HG03521 (cell line): ENCODE measurements at regions not wholly inside any gene's neighbourhood (a gene's known extent, or its start where the extent isn't known, plus 50 kb on each side); places are given as distances from the start of the nearest gene placed in this dataset.
A peak's percentile ranks its signal among the peaks of the same experiment; 100 is the strongest.
"Not testable (repeated sequence)": the region's sequence is repeated elsewhere in the genome, so short reads cannot be mapped to it uniquely, and the experiment has no call there.

Source experiments
- ATAC-seq: cut with Tn5 transposase; IDR thresholded peaks from one replicate; pipeline ENCODE4 v1.9.1; 2021; ENCODE audit warnings: mild to moderate bottlenecking, moderate library complexity; ENCODE audit not compliant: unreplicated experiment

- no peak for ATAC-seq
Observed at GRCh38 chr6:144429753-144430152, 144.6 kb downstream of the UTRN start.

DNA sequence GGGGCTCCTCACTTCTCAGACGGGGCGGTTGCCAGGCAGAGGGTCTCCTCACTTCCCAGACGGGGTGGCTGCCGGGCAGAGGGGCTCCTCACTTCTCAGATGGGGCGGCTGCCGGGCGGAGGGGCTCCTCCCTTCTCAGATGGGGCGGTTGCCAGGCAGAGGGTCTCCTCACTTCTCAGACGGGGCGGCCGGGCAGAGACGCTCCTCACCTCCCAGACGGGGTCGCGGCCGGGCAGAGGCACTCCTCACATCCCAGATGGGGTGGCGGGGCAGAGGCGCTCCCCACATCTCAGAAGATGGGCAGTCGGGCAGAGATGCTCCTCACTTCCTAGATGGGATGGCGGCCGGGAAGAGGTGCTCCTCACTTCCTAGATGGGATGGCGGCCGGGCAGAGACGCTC, 148.3 kb downstream of the UTRN start:
- ATAC-seq = not testable (repeated sequence)

DNA sequence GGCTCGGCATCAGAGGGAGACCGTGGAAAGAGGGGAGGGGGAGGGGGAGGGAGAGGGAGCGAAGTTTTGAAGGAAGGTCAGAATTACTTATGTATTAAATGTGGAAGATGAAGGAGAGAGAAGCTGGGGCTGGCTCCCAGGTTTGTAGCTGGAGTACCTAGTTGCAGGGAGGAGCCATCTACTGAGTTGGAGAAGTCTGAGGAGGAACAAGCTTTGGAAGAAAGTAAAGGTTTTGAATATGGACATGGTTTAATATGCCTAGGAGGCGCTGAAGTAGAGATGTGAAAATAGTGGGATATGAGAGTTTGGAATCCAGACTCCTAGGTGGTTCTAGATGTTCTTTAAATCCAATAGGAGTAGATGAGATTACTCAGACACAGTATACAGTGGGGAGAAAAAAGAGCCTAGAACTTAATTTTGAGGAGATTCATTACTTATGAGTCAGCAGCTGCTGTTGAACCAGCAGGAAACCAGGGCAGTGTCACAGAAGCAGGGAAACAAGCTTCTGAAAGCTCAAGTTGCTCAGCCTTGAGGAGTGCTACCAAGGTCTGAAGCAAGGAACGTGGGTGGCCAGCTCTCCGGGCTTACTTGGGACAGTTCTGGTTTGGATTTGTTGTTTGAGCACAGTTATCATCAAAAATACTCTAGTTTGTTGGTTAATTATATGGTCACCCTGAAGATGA, 149.3 kb downstream of the UTRN start:
- no peak for ATAC-seq

DNA sequence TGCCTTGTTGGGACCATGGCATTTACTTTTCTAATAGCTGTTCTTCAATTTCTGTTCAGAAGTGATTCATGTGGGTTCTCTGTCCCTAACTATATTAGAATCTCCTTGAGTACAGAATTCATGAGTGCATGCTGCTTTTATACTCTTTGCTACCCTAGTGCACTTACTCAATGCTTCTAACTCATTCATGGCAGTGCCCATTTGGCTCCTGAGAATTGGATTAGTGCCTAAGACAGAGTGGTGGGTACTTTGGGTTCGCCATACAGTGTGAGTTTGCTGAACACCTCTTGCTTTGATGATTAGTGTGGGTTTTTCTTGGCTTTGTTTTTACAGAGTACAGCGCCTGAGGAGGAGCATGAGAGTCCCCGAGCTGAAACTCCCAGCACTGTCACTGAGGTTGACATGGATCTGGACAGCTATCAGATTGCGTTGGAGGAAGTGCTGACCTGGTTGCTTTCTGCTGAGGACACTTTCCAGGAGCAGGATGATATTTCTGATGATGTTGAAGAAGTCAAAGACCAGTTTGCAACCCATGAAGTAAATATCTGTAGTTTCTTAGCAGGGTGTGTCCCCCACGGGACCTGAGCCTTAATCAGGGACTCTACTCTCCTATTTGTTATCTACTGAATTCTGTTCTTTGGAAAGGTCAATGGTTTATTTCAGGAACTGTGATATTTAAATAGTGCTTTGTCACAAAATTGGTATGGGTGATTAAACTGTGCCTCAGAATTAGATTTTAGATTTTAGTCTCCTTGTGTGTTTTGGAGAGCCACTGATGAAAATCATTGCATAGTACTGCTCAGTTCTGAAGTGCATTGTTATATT, 150.7 kb downstream of the UTRN start:
- no peak for ATAC-seq

DNA sequence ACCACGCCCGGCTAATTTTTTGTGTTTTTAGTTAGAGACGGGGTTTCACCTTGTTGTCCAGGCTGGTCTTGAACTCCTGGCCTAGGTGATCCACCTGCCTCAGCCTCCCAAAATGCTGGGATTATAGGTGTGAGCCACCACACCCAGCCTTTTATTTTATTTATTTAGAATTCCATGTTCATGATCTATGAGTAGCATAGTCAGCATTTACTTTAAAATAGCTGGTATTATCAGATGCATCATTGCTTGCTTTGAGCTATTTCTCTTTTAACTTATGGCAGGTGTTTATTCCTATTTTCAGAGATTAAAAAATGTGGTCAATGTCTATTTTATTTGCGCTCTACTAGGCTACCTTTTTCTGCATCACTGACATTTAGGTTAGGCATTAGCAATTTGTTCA, 152.0 kb downstream of the UTRN start:
- no peak for ATAC-seq

DNA sequence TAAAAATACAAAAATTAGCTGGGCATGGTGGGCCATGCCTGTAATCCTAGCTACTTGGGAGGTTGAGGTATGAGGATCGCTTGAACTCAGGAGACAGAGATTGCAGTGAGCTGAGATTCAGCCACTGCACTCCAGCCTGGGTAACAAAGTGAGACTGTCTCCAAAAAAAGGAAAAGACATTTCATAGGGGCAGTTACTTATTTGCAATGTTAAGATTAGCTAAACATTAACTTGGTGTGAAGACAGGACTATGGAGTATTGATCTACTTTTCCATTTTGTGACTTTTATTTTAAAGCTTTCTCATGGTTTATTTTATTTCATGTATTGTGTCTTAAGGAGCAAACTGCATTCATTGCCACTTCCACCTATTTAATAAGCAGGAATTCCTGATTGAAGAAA, 153.0 kb downstream of the UTRN start:
- ATAC-seq = no peak

DNA sequence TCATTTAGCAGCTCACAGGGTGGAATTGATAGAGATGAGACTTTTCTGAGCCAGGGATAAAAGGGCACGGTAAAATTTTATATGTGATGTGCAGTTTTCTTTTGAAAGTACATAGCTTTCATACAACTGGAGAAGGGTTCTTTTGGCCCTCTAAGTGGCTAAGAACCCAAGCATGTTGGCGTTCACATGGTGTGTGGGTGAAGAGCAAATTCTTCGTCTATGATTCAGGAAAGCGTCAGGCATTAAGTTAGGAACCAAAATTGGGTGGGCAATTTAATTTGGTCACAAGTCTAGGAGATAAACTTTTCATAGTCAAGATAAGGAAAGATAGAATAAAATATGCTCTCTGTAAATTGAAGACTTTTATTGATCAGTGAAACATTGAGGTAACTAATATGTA, 153.9 kb downstream of the UTRN start:
- ATAC-seq = no peak

DNA sequence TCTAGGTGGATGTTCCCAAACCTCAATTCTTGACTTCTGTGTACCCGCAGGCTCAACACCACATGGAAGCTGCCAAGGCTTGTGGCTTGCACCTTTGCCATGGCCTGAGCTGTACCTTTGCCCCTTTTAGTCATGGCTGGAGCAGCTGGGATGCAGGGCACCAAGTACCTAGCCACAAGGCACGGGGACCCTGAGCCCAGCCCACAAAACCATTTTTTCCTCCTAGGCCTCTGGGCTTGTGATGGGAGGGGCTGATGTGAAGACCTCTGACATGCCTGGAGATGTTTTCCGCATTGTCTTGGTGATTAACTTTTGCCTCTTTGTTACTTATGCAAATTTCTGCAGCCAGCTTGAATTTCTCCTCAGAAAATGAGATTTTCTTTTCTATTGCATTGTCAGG, 156.7 kb downstream of the UTRN start:
- ATAC-seq = not testable (repeated sequence)

DNA sequence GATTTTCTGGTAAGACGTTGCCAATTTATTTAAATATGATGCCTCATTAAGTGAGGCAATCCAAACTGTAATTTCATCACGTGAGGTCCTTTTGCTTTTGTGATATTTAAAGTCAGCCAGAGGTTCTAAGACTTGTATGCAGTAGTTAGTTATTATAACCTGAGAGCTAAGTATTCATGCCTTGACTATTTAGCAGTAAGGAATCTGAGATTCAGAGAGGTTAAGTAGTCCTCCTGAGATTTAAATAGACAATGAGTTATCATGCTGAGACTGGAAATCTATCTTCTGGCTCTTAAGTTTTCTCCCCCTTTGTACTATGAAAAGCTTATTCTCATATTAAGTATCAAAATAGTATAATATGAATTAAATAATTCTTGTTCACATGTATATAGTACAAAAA, 158.0 kb downstream of the UTRN start:
- no peak for ATAC-seq

- no peak for ATAC-seq
Observed at GRCh38 chr6:144447472-144447871, 162.3 kb downstream of the UTRN start.

- no peak for ATAC-seq
Observed at GRCh38 chr6:144449218-144449617, 164.1 kb downstream of the UTRN start.

DNA sequence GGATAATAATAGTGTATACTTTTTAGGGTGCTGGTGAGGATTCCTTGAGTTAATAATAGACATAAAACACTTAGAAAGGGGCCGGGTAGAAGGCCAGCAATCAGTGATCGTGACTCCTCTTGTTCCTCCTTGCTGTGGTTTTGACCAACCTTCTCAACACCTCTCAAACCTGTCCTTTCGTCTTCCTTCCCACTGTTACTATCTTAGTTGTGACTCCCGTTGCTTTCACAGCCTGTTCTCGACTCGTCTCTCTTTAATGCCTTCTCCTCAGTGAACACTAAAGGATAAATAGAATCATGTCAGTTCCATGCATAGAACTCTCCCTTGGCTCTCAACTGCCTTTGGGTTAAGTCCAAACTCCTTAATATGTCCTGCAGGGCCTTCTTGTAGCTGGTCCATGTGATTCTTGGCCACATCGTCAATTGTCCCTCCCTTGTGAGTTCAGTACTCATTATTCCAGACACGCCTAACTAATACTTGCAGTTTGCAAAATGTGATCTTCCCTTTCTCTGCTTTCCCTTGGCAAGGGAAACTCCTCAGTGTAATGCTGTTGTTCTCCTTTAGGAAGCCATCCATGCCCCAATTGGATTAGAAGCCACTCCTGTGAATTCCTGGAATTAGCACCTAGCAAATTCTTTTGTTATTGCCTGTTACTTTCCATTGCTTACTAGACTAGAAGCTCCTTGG, 164.9 kb downstream of the UTRN start:
- no peak for ATAC-seq

DNA sequence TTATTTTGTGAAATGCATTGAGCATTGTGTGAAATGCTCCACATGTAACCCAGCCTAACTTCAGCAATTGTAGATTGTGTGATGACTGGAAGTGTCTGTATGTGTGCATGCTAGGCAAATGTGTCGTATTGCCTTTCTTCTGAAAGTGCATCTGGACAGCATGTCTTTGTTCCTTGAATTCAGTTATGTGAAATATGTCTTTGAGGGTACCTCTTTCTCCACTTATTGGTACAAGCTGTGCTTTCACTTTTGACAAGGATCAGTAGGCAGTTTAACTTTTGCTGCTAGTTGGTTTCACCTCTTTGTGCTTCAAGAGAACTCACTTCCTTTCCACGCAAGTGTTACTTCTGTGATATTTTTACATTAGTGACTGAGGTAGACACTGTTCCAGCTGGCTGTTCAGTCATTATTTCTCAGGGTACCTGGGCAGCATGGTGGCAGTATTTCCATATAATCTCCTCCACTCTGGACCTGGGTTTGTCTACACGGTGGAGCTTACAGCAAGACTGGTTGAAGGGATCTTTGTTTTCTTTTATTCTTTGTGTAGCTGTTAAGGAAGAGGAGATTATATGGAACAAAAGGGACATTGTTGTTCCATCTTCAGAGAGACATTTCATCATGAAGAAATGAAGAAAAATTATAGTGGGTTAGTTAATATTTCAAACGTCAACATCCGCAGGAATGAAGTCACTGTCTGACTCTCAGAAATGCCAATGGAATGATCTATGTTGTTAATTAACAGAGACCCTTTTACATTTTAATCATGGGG, 175.4 kb downstream of the UTRN start:
- peak; percentile 73 for ATAC-seq

- ATAC-seq = no peak
Observed at GRCh38 chr6:144462058-144462457, 176.9 kb downstream of the UTRN start.

- no peak for ATAC-seq
Observed at GRCh38 chr6:144466716-144467115, 181.6 kb downstream of the UTRN start.

- ATAC-seq = no peak
Observed at GRCh38 chr6:144467172-144467762, 182.1 kb downstream of the UTRN start.

- ATAC-seq = no peak
Observed at GRCh38 chr6:144467921-144468320, 182.8 kb downstream of the UTRN start.

- no peak for ATAC-seq
Observed at GRCh38 chr6:144468709-144469108, 183.6 kb downstream of the UTRN start.

DNA sequence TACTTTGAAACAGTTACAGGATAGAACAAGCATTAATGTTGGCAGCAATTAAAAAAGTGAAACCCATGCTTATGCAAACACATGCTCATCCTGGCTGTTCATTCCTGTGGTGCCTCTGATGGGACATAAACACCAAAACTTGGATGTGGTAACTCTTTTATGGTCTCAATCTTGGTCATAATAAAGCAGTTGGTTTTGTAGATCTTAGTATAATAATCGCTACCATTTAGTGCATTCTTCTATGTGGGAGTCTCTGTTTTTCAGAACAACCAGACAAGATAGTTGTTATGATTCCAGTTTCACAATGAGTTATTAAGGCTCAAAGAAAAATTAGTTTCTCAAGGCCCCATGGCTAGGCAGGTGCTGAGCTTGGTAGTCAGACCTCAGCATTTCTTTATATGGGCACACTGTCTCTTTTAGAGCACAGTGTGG, 184.0 kb downstream of the UTRN start:
- ATAC-seq = peak; percentile 62

GRCh38 chr6:144470201-144470600, 185.1 kb downstream of the UTRN start:
- ATAC-seq = not testable (repeated sequence)

GRCh38 chr6:144471986-144472385, 186.9 kb downstream of the UTRN start:
- ATAC-seq = no peak
